ENCODE measurements at regions not wholly inside any gene's neighbourhood (a gene's known extent, or its start where the extent isn't known, plus 50 kb on each side); places are given as distances from the start of the nearest gene placed in this dataset.

DNA sequence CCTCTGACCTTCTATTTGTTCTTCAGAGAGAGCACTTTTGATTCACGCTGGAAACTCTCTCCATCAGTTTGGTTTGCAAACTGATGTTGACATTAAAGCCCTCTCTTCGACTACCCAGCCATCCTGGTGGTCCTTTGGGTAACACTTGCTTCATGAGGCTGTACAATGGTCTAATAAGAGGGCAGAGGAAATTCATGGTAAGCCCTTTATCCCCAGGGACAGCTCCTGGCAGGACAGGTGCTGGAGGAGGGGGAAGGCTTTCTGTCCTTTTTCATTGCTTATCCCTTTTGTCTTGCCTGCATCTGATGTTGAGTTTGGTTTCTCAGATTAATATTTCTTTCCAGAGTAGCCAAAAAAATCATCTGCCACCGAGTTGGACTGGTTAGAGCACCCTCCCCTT, 52.1 kb upstream of the CD93 start:
- TF ChIP-seq, protein P1, sequence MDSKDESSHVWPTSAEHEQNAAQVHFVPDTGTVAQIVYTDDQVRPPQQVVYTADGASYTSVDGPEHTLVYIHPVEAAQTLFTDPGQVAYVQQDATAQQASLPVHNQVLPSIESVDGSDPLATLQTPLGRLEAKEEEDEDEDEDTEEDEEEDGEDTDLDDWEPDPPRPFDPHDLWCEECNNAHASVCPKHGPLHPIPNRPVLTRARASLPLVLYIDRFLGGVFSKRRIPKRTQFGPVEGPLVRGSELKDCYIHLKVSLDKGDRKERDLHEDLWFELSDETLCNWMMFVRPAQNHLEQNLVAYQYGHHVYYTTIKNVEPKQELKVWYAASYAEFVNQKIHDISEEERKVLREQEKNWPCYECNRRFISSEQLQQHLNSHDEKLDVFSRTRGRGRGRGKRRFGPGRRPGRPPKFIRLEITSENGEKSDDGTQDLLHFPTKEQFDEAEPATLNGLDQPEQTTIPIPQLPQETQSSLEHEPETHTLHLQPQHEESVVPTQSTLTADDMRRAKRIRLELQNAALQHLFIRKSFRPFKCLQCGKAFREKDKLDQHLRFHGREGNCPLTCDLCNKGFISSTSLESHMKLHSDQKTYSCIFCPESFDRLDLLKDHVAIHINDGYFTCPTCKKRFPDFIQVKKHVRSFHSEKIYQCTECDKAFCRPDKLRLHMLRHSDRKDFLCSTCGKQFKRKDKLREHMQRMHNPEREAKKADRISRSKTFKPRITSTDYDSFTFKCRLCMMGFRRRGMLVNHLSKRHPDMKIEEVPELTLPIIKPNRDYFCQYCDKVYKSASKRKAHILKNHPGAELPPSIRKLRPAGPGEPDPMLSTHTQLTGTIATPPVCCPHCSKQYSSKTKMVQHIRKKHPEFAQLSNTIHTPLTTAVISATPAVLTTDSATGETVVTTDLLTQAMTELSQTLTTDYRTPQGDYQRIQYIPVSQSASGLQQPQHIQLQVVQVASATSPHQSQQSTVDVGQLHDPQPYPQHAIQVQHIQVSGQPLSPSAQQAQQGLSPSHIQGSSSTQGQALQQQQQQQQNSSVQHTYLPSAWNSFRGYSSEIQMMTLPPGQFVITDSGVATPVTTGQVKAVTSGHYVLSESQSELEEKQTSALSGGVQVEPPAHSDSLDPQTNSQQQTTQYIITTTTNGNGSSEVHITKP (tag by site-specific recombination; IDR thresholded peaks at IDR 0.05): no peak
- TF ChIP-seq ZSCAN16 (tag by site-specific recombination; IDR thresholded peaks at IDR 0.05) (no peak), ZNF341 (tag by site-specific recombination; IDR thresholded peaks at IDR 0.05; ENCODE audit: low read depth) (no peak), ZSCAN30 (tag by site-specific recombination; IDR thresholded peaks at IDR 0.05) (no peak), ZNF830 (tag by site-specific recombination; IDR thresholded peaks at IDR 0.05; ENCODE audit: low read depth) (no peak), ZNF747 (tag by site-specific recombination; IDR thresholded peaks at IDR 0.05) (no peak), ZNF23 (tag by site-specific recombination; IDR thresholded peaks at IDR 0.05; ENCODE audit: borderline replicate concordance) (no peak), TRIM28 (IDR thresholded peaks at IDR 0.05; ENCODE audit: borderline replicate concordance, low read length) (no peak), BCL11A (tag by site-specific recombination; IDR thresholded peaks at IDR 0.05; ENCODE audit: low read depth) (no peak), OSR2 (tag by site-specific recombination; IDR thresholded peaks at IDR 0.05) (no peak), ZIC2 (tag by site-specific recombination; IDR thresholded peaks at IDR 0.05) (no peak), GLIS2 (tag by site-specific recombination; IDR thresholded peaks at IDR 0.05) (no peak), ZNF211 (tag by site-specific recombination; IDR thresholded peaks at IDR 0.05; ENCODE audit: low read depth) (no peak)
- TF ChIP-seq, protein P2, sequence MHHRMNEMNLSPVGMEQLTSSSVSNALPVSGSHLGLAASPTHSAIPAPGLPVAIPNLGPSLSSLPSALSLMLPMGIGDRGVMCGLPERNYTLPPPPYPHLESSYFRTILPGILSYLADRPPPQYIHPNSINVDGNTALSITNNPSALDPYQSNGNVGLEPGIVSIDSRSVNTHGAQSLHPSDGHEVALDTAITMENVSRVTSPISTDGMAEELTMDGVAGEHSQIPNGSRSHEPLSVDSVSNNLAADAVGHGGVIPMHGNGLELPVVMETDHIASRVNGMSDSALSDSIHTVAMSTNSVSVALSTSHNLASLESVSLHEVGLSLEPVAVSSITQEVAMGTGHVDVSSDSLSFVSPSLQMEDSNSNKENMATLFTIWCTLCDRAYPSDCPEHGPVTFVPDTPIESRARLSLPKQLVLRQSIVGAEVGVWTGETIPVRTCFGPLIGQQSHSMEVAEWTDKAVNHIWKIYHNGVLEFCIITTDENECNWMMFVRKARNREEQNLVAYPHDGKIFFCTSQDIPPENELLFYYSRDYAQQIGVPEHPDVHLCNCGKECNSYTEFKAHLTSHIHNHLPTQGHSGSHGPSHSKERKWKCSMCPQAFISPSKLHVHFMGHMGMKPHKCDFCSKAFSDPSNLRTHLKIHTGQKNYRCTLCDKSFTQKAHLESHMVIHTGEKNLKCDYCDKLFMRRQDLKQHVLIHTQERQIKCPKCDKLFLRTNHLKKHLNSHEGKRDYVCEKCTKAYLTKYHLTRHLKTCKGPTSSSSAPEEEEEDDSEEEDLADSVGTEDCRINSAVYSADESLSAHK (tag by site-specific recombination; IDR thresholded peaks at IDR 0.05): no peak
- ChIA-PET POLR2A (no interaction called here), CTCF (no interaction called here)
- no peaks in the 10 kb centered on the region for H3K9me3 ChIP-seq (ENCODE audit: control insufficient read depth, insufficient read depth, low read depth, low read length)
- no peaks in the 10 kb centered on the region for H3K36me3 ChIP-seq (ENCODE audit: control insufficient read depth in 2 of 2, insufficient read depth in 1 of 2, low read length in 2 of 2)
- H3K4me1 ChIP-seq (ENCODE audit: control insufficient read depth, insufficient read depth, low read length): no peaks in the 10 kb centered on the region
- H3K27ac ChIP-seq (ENCODE audit: extremely low read depth, low read depth, low read length): no peak overlapping the region
- H3K4me3 ChIP-seq (ENCODE audit: low read depth, low read length): no peak overlapping the region

DNA sequence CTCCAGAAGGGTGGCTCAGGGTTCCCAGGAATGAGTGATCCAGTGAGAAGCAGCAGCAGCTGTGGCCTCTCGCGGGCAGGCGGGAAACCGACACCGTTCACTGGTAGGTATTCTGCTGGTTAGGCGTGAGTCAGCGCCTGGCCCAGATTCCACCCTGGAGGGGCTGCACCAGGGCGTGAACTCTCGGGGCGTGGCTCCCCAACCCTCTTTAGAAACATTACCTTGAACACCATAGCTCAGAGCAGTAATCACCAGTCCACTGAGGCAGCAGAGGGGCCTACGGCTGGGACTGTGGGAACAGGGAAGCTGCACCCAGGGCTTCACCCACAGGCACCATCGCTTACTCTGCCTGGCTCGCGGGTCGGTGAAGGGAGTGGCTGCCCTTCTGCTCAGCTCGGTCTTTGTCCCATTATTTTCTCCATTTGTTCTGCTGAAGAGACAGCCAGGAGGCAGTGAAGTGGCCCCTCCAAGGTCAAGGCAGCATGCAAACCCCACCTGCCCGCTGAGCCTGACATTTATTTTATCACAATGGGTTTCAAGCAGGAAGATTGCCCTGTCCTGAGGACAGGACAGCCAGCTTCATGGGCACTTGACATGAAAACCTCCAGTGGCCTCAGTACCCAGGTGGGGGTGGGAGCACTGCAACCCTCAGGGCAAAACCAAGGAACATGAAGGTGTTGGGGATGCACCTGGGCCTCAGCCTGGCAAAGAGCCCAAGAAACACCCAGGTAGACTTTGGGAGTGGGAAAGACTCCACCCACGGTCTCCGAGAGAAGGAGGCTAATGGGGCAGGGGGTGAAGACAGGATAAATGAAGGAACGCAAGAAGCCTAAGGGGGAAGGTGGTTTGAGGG, 51.0 kb upstream of the CD93 start:
- H3K9me3 ChIP-seq (ENCODE audit: control insufficient read depth, insufficient read depth, low read depth, low read length): no peaks in the 10 kb centered on the region
- H3K4me1 ChIP-seq (ENCODE audit: control insufficient read depth, insufficient read depth, low read length): no peaks in the 10 kb centered on the region
- ChIA-PET POLR2A (no interaction called here), CTCF (no interaction called here)
- H3K4me3 ChIP-seq (ENCODE audit: low read depth, low read length): no peak overlapping the region
- no peak overlapping the region for H3K27ac ChIP-seq (ENCODE audit: extremely low read depth, low read depth, low read length)
- no peaks in the 10 kb centered on the region for H3K36me3 ChIP-seq (ENCODE audit: control insufficient read depth in 2 of 2, insufficient read depth in 1 of 2, low read length in 2 of 2)
- TF ChIP-seq ZNF624 (tag by site-specific recombination; IDR thresholded peaks at IDR 0.05): no peak
- no peak for TF ChIP-seq ZFP3 (tag by site-specific recombination; IDR thresholded peaks at IDR 0.05; ENCODE audit: low read depth)
- no peak for TF ChIP-seq ZNF23 (tag by site-specific recombination; IDR thresholded peaks at IDR 0.05; ENCODE audit: borderline replicate concordance)
- TF ChIP-seq ZNF660 (tag by site-specific recombination; IDR thresholded peaks at IDR 0.05): no peak
- TF ChIP-seq, protein P3, sequence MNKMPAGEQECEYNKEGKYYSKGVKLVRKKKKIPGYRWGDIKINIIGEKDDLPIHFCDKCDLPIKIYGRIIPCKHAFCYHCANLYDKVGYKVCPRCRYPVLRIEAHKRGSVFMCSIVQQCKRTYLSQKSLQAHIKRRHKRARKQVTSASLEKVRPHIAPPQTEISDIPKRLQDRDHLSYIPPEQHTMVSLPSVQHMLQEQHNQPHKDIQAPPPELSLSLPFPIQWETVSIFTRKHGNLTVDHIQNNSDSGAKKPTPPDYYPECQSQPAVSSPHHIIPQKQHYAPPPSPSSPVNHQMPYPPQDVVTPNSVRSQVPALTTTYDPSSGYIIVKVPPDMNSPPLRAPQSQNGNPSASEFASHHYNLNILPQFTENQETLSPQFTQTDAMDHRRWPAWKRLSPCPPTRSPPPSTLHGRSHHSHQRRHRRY (tag by site-specific recombination; IDR thresholded peaks at IDR 0.05): no peak
- TF ChIP-seq, protein P4, sequence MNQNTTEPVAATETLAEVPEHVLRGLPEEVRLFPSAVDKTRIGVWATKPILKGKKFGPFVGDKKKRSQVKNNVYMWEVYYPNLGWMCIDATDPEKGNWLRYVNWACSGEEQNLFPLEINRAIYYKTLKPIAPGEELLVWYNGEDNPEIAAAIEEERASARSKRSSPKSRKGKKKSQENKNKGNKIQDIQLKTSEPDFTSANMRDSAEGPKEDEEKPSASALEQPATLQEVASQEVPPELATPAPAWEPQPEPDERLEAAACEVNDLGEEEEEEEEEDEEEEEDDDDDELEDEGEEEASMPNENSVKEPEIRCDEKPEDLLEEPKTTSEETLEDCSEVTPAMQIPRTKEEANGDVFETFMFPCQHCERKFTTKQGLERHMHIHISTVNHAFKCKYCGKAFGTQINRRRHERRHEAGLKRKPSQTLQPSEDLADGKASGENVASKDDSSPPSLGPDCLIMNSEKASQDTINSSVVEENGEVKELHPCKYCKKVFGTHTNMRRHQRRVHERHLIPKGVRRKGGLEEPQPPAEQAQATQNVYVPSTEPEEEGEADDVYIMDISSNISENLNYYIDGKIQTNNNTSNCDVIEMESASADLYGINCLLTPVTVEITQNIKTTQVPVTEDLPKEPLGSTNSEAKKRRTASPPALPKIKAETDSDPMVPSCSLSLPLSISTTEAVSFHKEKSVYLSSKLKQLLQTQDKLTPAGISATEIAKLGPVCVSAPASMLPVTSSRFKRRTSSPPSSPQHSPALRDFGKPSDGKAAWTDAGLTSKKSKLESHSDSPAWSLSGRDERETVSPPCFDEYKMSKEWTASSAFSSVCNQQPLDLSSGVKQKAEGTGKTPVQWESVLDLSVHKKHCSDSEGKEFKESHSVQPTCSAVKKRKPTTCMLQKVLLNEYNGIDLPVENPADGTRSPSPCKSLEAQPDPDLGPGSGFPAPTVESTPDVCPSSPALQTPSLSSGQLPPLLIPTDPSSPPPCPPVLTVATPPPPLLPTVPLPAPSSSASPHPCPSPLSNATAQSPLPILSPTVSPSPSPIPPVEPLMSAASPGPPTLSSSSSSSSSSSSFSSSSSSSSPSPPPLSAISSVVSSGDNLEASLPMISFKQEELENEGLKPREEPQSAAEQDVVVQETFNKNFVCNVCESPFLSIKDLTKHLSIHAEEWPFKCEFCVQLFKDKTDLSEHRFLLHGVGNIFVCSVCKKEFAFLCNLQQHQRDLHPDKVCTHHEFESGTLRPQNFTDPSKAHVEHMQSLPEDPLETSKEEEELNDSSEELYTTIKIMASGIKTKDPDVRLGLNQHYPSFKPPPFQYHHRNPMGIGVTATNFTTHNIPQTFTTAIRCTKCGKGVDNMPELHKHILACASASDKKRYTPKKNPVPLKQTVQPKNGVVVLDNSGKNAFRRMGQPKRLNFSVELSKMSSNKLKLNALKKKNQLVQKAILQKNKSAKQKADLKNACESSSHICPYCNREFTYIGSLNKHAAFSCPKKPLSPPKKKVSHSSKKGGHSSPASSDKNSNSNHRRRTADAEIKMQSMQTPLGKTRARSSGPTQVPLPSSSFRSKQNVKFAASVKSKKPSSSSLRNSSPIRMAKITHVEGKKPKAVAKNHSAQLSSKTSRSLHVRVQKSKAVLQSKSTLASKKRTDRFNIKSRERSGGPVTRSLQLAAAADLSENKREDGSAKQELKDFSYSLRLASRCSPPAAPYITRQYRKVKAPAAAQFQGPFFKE (tag by site-specific recombination; IDR thresholded peaks at IDR 0.05; ENCODE audit: borderline replicate concordance): no peak
- TF ChIP-seq ZNF341 (tag by site-specific recombination; IDR thresholded peaks at IDR 0.05; ENCODE audit: low read depth): no peak
- no peak for TF ChIP-seq OSR2 (tag by site-specific recombination; IDR thresholded peaks at IDR 0.05)
- no peak for TF ChIP-seq KLF1 (tag by site-specific recombination; IDR thresholded peaks at IDR 0.05)
